Testis (tissue), 2 donors: ENCODE measurements at regions not wholly inside any gene's neighbourhood (a gene's known extent, or its start where the extent isn't known, plus 50 kb on each side); places are given as distances from the start of the nearest gene placed in this dataset.

ENCODE experiments used
- DNase-seq: peaks from one replicate; pipeline ENCODE4 v3.0.0-alpha.2; 2019
- H3K27ac ChIP-seq, 2 donors: fragments of 200-600 bp; sonication (generic); one replicate each; pipeline ENCODE4 v1.5.1; 2019
- H3K27me3 ChIP-seq: fragments of 200-600 bp; sonication (generic); one replicate; pipeline ENCODE4 v1.5.1; 2019
- H3K36me3 ChIP-seq: fragments of 200-600 bp; sonication (generic); one replicate; pipeline ENCODE4 v1.5.1; 2017; ENCODE audit warnings: low read depth; ENCODE audit errors: missing control alignments
- H3K4me1 ChIP-seq: fragments of 200-600 bp; sonication (generic); one replicate; pipeline ENCODE4 v1.5.1; 2019
- H3K4me3 ChIP-seq, 2 donors: fragments of 200-600 bp; sonication (generic); one replicate each; pipeline ENCODE4 v1.5.1; 2017 to 2019
- H3K9me3 ChIP-seq: fragments of 200-600 bp; sonication (generic); one replicate; pipeline ENCODE4 v1.5.1; 2017
- POLR2A ChIP-seq: fragments of 450-650 bp; IDR thresholded peaks from one replicate; pipeline ENCODE4 v1.6.1; 2017; ENCODE audit warnings: antibody characterized with exemption, mild to moderate bottlenecking, moderate library complexity
- WGBS, 2 donors: methylation state at CpG; one replicate each; pipeline ENCODE4 v1.1.5; 2018; 5-methylcytosine and 5-hydroxymethylcytosine counted together
- intact Hi-C: fragments of 100-400 bp; cut with DNase I; formaldehyde crosslinking; loops from one replicate; pipeline ENCODE4 v1.15.1; 2023; ENCODE audit warnings: low total_unique reads
- TF ChIP-seq, protein P1 (sequence below), 3 experiments: fragments of 450-650 bp in 2 of 3; fragments of 200-600 bp in 1 of 3; sonication (generic) in 1 of 3; IDR thresholded peaks; one replicate each; pipeline ENCODE4 v1.5.1; 2016 to 2019; ENCODE audit warnings: antibody characterized with exemption in 3 of 3, mild to moderate bottlenecking in 2 of 3, moderate library complexity in 1 of 3

- no peaks in the 10 kb centered on the region for H3K4me1 ChIP-seq
- no peaks in the 10 kb centered on the region for H3K27me3 ChIP-seq
- no peak overlapping the region for H3K27ac ChIP-seq
- 42 to 60% methylated on average over 4 of the region's 4 CpGs for WGBS, 2 donors
- intact Hi-C loops = no loop called here
- no peak for DNase-seq
- no peaks in the 10 kb centered on the region for H3K9me3 ChIP-seq
- TF ChIP-seq, protein P1, sequence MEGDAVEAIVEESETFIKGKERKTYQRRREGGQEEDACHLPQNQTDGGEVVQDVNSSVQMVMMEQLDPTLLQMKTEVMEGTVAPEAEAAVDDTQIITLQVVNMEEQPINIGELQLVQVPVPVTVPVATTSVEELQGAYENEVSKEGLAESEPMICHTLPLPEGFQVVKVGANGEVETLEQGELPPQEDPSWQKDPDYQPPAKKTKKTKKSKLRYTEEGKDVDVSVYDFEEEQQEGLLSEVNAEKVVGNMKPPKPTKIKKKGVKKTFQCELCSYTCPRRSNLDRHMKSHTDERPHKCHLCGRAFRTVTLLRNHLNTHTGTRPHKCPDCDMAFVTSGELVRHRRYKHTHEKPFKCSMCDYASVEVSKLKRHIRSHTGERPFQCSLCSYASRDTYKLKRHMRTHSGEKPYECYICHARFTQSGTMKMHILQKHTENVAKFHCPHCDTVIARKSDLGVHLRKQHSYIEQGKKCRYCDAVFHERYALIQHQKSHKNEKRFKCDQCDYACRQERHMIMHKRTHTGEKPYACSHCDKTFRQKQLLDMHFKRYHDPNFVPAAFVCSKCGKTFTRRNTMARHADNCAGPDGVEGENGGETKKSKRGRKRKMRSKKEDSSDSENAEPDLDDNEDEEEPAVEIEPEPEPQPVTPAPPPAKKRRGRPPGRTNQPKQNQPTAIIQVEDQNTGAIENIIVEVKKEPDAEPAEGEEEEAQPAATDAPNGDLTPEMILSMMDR (IDR thresholded peaks at IDR 0.05) = no peak
- no peak for TF ChIP-seq POLR2A
- H3K36me3 ChIP-seq = no peaks in the 10 kb centered on the region
- H3K4me3 ChIP-seq = no peak overlapping the region
These were observed 613.5 kb downstream of the C6orf118 start for GRCh38 chr6:164695896-164696295.

DNA sequence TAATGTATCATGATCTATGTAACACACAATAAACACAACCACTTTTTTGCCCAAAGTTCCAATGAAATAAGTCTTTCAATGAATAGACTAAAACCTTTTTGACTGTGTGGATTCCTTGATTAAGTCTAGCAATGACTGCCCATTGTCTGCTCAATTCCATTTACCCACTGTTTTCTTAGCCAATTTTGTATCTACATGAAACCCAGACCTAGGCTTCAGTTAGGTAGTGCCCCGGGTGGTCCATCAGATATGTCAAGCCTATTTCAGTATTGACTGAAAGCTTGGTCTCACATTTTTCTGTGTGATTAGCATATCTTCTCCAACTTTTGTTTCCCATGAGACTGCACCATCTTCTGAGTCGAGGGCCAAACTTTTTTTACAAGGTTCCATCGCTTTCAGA, 615.0 kb downstream of the C6orf118 start:
- Histone ChIP-seq H3K4me3 (no peak overlapping the region), H3K36me3 (no peaks in the 10 kb centered on the region), H3K4me1 (no peaks in the 10 kb centered on the region), H3K27ac (no peak overlapping the region), H3K9me3 (no peaks in the 10 kb centered on the region), H3K27me3 (no peaks in the 10 kb centered on the region)
- intact Hi-C loops = no loop called here
- WGBS, 2 donors = 95 to 98% methylated on average over 3 of the region's 3 CpGs
- TF ChIP-seq, protein P1 (IDR thresholded peaks at IDR 0.05) = no peak
- no peak for TF ChIP-seq POLR2A
- no peak for DNase-seq

DNA sequence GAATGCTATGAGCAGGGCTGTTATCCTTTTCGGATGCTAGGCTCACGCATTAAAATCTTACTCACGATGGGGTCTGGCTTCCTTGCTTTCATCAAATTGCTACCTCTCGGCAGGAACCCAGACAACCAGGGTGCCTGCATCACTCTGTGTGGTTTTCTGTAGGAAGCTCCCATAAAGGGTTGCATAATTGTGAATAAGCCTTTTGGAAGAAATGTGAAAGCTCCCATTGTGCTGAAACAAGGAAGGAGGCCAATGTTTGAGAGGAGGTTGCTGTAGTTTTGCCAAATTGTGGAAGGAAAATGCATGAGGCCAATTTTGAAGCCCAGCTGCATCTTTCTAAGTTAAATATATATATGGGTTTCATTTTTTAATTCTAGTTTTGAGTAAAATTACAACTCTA, 615.5 kb downstream of the C6orf118 start:
- H3K36me3 ChIP-seq = no peaks in the 10 kb centered on the region
- no peaks in the 10 kb centered on the region for H3K9me3 ChIP-seq
- 33 to 66% methylated on average over 4 of the region's 4 CpGs for WGBS, 2 donors
- H3K4me3 ChIP-seq = no peak overlapping the region
- no peak for TF ChIP-seq POLR2A
- TF ChIP-seq, protein P1 (IDR thresholded peaks at IDR 0.05) = no peak
- DNase-seq = no peak
- intact Hi-C loops = no loop called here
- no peaks in the 10 kb centered on the region for H3K4me1 ChIP-seq
- H3K27ac ChIP-seq = no peak overlapping the region
- H3K27me3 ChIP-seq = no peaks in the 10 kb centered on the region

DNA sequence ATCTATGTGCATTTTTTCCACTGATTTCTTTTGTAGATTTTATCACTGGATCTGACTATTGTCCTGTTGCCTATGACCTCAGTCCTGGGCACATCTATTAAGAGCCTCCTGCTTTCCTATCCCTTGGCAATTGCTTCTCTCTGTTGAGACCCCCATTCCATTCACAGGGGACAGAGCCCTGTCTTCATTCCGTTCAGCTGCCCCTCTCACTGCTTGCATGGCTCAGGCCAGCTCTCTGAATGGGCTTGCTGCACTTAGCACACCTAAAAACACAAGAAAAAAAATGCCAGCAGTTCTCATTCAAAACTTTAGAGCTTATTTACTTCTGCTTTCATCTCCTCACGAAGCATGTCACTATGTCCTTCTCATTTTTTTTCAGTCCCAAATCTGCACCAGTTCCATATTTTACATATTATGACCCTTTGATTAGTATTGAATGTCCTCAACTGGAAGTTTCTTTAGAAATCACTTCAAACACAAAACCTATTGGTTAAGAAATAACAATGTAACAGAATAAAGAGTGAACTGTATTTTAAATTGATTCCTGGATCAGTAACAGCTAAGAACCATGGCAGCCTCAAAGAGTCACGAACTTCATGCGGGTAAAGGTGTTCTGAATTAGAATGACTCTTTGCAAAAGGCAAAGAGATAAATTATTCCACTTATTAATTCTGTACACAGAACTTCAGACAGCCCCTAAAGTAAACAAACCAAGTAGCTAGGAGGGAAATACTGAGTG, 616.5 kb downstream of the C6orf118 start:
- Histone ChIP-seq H3K4me3 (no peak overlapping the region), H3K9me3 (no peaks in the 10 kb centered on the region), H3K36me3 (no peaks in the 10 kb centered on the region), H3K27ac (no peak overlapping the region), H3K27me3 (no peaks in the 10 kb centered on the region), H3K4me1 (no peaks in the 10 kb centered on the region)
- TF ChIP-seq POLR2A = no peak
- TF ChIP-seq, protein P1 (IDR thresholded peaks at IDR 0.05) = no peak
- WGBS, 2 donors = 68 to 86% methylated on average over 4 of the region's 4 CpGs
- intact Hi-C loops = no loop called here
- DNase-seq = no peak
